GM18907 (cell line): ENCODE measurements at regions not wholly inside any gene's neighbourhood (a gene's known extent, or its start where the extent isn't known, plus 50 kb on each side); places are given as distances from the start of the nearest gene placed in this dataset.
"Not testable (repeated sequence)": the region's sequence is repeated elsewhere in the genome, so short reads cannot be mapped to it uniquely, and the experiment has no call there.

Experiments
- ATAC-seq: cut with Tn5 transposase; IDR thresholded peaks from one replicate; pipeline ENCODE4 v1.9.1; 2021; ENCODE audit warnings: mild to moderate bottlenecking, moderate library complexity; ENCODE audit not compliant: unreplicated experiment

DNA sequence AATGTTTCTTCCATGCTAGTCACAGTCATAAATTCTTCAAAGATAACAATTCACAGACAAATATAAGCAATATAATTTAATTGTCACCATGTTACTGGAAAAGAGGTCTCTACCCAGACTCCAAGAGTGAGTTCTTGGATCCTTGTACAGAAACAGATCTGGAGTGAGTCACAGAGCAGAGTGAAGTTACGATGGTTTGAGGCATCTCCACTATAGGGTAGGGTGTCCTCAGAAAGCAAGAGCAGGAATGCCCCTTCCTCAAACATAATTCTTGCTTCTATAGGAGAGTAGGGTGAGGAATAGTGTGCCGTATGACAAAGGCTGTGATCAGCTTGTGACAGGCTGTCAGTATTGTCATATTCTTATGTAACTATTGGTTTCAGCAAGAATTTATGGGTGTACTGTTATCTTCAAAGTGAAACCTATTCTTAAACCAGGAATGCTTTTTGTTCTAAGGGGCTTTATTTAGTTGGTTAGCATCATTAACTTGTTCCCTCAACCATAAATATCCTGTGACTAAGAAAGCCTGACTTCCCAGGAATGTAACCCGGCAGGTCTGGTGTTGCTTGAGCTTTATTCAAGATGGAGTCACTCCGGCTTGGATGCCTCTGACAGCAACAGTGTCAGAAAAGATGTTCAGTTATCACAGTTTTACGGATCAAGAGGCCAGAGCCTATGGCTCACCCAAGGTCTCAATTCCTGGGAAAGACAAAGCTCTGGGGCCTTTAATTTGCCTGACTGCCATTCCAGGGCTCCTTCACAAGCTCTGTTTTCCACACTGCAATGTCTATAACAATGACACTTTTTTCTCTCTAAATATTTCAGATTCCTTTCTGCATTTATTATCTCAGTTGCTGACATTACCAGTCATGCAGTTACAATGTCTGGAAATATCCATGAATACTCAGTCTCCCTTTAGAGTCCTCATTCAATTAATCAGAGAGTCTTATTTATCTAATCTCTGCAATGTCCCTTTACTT lies 298.6 kb downstream of the C6orf118 start:
- no peak for ATAC-seq

DNA sequence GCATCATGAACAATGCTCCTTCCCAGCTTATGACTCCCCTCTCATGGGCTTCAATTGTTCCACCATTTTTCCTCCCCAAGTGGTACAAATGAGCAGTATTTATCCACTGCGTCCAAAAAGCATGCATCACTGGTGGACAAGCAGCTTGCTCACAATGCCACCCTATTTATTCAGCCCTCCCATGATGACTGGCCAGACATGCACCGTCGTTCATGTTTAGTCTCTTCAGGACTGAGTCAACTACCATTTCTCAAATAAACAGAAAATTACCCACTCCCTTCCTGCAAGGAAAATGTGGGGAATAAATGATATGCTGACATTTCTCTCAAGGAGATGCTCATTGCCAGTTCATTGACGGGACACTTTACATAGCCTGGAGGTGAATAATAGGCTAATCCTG lies 300.4 kb downstream of the C6orf118 start:
- ATAC-seq: no peak

DNA sequence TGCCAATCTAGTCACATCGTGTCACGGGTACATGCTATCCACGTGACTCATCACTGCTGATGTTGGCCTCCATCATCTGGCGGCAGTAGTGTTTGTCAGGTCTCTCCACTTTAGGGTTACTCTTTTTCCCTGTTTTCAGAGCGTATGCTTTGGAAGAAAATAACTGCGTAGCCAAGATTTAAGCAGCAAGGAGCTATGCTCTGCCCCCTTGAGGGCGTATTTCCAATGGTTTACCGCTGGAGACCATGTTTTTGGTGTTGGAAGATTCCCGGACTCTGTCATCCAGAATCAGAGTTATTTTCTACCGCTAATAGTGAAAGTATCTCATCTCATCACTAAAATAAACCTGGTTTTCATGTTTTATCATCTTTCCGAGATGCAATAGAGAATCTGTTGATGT lies 306.5 kb downstream of the C6orf118 start:
- no peak for ATAC-seq

DNA sequence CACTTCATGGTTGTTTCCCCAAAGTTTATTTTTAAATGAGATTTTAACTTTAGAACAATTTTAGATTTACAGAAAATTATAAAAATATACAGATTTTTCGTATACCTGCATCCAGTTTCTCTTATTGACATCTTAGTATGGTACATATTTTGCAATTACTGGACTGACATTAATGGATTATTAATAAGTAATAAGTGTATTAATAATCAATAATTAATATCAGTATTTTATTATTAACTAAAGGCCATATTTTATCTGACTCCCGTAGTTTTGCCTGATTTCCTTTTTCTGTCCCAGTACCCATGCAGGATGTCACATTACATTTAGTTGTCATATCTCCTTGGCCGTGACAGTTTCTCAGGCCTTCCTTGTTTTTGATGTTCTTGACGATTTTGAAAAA lies 307.0 kb downstream of the C6orf118 start:
- no peak for ATAC-seq

DNA sequence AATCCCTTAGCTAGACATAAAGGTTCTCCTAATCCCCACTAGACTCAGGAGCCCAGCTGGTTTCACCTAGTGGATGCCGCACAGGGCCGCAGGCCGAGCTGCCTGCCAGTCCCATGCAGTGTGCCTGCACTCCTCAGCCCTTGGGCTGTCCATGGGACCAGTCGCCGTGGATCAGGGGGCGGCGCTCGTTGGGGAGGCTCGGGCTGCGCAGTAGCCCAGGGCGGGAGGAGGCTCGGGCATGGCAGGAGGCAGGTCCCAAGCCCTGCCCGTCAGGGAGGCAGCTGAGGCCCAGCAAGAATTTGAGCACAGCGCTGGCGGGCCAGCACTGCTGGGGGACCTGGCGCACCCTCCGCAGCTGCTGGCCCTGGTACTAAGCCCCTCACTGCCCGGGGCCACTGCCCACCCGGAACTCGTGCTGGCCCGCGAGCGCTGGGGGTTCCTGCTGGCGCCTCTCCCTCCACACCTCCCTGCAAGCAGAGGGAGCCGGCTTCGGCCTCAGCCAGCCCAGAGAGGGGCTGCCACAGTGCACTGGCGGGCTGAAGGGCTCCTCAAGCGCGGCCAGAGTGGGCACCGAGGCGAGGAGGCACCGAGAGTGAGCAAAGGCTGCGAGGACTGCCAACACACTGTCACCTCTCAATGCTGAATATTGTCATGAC lies 307.8 kb downstream of the C6orf118 start:
- no peak for ATAC-seq

DNA sequence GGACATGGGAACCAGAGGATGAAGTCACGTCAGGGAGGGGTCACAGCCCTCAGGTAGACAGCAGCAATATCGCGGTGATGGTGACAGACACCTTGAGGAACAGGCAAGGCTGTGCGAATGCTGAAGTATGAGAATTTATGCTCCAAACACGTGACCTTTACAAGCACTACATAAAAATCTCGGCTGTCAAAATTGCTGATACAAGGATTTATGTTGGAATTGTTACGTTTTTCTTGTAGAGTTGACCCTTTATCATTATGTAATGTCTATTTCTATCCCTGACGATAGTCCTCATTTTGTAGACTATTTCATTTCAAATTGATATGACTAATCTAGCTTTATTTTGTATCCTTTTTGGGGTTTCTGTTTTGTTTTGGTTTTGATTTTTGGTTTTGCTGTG lies 311.1 kb downstream of the C6orf118 start:
- no peak for ATAC-seq

DNA sequence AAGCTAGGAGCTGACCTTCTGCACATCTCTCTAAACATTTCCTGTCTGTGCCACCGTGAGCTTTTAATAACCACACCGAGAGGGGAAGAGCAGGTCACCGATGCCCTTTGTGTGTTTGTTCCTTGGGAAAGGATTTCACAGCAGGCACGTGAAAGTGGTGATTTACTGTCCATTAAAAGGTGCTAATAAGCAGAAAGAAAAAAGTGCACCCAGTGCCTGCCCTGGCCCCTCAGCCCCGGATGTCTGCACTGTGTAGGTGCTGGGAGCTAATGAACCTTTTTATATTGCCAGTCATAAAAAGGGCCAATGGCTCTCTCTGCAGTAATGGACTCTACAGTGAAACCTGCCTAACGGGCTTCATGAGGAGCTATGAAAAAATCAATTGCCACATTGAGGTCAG lies 312.6 kb downstream of the C6orf118 start:
- no peak for ATAC-seq

DNA sequence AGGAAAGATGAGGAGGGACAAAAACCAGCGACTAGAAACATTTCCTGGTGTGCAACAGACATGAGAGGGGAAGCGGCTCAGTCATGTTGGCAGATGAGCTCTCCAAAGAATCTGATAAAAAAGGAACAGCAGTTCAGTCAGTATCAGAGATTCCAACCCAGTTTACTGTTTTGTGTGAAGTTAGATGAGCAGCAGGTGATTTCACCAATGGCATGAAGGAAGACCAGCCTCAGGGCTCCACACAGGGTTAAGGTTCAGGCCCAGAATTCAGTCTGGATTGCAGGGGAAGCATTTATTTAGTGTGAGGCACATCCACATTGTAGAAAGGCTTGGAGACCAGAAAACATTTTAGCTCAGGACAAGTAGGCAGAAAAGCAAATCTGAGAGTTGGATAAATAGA lies 317.8 kb downstream of the C6orf118 start:
- ATAC-seq: no peak

DNA sequence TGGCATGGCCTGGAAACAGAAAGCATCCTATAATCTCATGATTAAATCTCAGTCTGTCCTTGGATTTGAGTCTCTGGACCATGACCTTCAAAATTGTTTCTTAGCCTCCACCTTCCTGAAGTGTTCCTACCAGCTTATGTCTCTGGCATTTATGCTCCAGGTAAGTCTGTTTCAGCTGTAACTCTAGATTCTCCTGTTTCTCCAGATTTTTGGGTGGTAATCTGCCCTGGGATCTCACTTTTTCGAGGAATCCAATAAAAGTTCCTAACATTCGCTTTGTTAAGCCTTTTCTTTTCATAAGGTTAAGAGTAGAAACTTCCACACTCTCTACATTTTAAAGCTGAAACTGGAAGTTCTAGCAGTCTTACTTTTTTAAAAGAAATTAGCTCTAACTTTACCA lies 318.5 kb downstream of the C6orf118 start:
- no peak for ATAC-seq

DNA sequence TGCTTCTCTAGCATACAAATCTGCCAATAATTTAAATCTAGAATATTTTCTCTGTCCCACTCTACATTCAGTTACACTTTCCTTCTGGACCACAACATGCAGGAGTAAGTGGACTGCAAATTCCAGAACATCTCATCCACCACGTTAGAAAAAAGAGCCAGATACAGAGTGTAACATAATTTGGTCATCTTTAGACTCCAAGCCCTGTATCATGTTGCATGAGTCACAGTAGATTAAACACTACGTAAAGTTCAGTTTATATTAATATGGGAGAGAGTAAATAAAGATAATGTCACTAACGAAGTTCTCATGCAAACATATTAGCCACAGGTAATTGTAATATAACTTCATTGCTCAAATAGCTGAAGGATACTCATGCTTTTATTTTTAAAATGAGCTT lies 327.0 kb downstream of the C6orf118 start:
- no peak for ATAC-seq

DNA sequence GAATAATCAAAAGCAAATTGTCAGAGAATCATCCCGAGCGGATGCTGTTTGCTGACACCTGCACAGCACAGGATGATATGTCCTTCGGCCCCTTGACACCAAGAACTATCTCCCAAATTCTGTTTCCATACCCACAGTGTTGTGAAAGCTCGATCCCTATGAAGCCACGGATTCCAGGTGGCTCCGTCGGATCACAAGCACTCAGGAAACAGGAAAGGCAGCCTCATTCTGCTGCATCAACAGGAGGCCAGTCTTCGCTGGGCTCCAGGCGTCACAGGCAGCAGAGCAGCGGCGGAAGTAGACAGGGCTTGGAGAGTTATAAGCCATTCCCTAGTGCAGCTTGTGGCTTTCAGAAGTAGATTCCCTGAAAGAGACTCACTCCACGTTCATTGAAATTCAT lies 342.3 kb downstream of the C6orf118 start:
- no peak for ATAC-seq

DNA sequence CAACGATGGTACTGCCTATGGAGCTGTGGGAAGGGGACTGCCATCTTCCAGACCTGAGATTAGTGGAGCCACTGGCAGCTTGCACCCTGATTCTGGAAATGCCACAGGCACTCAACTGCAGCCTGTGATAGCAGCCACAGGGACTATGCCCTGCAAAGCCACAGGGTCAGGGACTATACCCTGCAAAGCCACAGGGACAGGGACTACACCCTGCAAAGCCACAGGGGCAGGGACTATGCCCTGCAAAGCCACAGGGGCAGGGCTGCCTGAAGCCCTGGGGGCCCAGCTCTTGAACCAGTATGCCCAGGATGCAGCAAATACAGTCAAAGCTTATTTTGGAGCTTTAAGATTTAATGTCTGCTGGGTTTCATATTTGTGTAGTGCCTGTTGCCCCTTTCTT lies 346.6 kb downstream of the C6orf118 start:
- ATAC-seq: no peak

DNA sequence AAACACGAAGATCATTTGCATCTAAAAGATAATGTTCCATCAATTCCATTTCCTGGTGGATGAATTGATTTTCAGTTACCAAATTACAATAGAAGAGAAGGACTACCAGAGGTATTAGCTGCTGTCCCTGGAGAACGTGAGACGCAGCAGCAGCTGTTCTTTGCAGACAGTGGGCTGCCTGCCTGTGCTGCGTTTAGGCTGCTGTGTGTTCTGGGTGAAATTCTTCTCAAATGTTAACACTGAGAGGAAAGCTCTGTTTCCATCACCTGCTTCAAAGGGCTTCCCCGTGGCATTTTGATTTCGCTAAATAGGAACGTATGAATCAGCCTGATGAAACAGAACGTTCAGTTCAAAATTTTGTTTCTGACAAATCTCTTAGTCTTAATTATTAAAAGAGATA lies 362.2 kb downstream of the C6orf118 start:
- ATAC-seq: no peak

DNA sequence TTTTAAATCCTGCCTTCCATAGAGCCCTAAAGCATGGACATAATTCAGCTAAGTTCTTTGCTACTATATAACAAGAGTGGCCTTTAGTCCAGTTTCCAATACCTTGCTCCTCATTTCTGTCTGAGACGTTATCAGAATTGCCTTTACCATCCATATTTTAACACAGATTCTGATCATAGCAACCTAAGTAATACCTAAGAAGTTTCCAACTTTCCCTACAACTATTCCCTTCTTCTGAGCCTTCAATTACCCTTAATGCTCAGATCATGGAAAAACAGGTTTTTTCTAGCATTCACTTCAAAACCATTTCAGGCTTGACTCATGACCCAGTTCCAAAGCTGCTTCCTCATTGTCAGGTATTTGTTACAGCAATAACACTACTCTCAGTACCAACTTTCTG lies 367.1 kb downstream of the C6orf118 start:
- ATAC-seq: no peak

DNA sequence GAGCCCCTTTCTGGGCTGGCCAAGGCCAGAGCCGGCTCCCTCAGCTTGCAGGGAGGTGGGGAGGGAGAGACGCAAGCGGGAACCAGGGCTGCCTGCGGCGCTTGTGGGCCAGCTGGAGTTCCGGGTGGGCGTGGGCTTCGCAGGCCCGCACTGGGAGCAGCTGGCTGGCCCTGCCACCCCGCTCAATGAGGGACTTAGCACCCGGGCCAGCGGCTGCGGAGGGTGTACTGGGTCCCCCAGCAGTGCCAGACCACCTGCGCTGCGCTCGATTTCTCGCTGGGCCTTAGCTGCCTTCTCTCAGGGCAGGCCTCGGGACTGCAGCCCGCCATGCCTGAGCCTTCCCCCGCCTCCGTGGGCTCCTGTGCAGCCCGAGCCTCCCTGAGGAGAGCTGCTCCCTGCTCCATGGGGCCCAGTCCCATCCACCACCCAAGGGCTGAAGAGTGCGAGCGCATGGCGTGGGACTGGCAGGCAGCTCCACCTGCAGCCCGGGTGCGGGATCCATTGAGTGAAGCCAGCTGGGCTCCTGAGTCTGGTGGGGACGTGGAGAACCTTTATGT lies 376.1 kb downstream of the C6orf118 start:
- not testable (repeated sequence) for ATAC-seq

DNA sequence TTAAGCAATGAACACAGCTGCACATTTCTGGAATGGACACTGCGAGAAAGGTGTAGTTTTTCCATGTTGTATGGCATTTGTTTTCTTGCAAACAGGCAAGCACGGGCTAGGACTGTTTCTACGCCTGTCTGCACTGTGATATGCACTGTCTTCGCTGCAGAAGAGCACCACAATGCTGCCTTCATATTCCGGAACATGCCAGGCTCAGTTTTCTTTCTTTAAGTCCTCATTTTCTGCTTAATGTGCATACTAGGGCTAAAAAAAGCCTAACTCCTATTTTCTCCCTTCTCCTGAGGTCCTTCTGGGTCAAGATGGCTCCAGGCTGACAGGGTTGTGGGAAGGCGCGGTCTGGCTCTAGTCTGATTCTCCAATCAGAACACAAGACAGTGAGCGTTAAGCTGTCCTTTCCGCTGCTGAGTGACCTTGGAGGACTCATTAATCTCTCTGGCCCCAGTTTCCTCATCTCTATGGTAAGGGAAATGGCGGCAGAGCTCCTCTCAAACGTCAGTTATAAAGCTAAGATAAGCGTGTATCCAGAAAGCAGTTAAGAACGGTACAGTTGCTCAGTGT lies 379.9 kb downstream of the C6orf118 start:
- ATAC-seq: no peak

DNA sequence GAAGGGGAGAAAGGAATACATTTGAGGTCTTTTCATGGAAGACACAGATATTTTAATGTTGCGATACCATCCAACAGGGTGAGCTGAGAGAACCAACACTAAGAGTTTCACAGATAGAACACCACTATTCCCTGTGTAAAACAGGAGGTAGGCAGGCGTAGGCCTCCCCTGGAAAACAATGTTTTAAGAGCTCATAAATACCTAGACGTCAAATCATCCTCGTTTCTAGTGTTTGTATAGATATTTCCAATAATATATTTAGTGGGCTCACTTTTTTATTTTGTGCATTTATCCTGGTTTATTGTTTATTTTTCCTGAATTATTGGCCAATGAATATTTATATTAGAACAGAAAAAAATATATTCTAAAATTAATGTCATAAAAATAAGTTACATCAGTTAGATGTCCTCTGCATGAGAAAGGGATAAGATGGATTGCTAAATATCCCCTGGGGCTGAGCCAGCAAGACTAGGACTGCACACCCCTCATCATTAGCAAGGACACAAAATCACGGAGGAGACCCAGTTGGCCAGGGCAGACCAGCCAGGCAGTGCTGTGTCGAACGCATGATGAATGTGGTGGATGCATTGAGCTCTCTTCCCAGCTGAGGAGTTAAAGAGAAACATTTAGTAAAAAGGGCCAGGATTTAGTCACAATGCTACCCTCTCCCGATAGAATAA lies 380.5 kb downstream of the C6orf118 start:
- no peak for ATAC-seq

DNA sequence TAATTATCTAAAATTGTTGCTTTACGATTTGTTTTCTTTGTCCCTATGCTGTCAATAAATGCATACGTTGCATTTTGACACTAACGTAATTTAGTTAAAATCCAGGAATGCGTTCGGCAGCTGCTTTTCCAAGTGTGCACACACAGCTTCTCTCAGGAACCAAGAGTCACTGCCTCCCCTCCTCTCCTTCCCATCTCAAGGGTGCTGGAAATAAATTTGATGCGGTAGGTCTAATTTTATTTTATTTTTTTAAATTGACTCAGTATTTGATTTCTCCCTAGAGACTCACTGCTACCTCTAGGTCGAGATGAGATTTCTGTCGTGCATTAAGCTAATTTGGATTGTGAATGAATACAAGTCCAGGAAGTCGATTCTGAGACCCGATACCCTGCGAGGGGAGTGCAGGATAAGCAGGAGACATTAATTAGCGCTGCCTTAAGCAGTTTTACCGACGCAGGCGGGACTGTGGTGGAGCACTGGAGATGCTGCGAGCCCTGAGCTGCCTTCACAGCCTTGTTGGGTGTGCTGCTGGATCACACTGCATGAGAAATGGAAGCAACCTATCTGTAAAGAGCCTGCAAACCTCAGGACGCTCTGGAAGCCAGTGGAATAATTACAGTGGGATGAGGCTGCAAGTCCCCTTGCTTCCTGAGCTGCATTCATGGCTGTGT lies 381.2 kb downstream of the C6orf118 start:
- ATAC-seq: no peak

DNA sequence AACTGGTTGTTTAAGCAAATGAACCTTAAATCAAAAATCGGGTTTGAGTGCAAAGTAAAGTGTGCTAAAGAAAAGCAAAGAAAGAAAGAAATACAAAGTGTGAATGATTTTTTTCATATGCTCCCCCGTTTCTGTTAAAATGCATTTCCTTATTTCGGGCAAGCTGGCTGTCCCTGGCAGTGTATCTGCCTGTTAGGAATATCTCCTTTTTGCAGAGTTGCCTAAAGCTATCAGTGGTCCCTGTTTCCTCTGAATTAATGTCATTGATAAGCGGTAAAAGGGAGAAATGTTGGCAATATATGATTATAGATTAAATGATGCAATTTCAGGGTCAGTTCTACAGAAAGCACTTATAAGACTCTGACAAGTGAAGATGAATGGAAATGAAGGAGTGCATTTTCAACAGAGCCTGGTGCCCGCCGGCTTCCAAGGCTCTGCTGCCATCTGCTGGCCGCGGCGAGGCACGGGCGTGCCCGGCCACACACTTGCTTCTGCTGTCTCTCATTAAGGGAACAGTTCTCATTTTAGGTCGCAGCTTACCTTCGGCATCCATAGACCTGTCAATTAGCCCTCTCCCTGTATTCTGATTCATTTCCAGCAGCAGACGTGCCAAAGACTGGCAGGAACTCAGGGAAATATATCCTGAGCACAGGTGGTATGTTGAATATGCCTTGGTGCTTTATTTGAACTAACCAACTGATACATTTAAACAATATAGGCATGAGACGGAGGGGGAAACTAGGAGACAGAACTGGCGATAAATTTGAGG lies 381.9 kb downstream of the C6orf118 start:
- ATAC-seq: peak; percentile 91

DNA sequence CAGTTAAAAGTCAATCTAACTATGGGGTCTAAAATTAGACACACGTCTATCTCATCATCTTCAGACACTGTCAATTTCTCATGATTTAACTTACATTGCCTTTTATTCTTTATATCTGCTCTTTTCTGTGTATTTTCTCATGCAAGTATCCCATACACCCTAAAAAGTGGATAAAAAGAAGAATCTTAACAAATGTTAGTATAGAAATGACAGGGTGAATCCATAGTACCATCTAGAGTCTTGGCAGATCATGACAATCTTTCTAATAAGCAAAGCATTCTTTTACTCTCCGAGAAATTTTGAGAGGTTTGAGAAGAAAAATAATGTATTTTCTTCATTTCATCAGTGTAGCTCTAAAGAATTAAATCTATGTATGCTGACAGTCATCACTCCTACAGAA lies 382.7 kb downstream of the C6orf118 start:
- ATAC-seq: no peak
